ENCODE measurements at regions not wholly inside any gene's neighbourhood (a gene's known extent, or its start where the extent isn't known, plus 50 kb on each side); places are given as distances from the start of the nearest gene placed in this dataset.
"Not testable (repeated sequence)": the region's sequence is repeated elsewhere in the genome, so short reads cannot be mapped to it uniquely, and the experiment has no call there.

DNA sequence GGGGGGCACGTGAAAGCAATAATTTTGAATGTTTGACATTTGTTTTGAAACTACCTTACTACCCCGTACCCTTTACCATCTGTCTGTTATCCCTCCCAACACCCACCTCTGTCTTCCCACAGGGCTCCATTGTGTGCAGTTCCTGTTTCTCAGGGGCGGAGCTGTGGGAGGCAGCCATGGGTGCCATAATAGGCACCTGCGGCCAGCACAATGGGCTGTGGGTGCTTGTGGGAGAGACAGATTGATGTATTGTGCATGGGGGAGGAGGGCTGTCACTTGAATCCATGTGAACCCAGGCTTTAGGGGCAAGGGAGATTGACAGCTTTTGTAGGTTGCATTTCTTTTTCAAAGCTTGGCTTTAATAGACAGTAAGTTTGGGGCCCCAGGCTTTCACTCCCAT lies 122.6 kb upstream of the CXorf66 start:
- no peaks in the 10 kb centered on the region for H3K36me3 ChIP-seq
- no peak overlapping the region for H3K4me3 ChIP-seq
- no peaks in the 10 kb centered on the region for H3K9me3 ChIP-seq
- TF ChIP-seq, protein P1, sequence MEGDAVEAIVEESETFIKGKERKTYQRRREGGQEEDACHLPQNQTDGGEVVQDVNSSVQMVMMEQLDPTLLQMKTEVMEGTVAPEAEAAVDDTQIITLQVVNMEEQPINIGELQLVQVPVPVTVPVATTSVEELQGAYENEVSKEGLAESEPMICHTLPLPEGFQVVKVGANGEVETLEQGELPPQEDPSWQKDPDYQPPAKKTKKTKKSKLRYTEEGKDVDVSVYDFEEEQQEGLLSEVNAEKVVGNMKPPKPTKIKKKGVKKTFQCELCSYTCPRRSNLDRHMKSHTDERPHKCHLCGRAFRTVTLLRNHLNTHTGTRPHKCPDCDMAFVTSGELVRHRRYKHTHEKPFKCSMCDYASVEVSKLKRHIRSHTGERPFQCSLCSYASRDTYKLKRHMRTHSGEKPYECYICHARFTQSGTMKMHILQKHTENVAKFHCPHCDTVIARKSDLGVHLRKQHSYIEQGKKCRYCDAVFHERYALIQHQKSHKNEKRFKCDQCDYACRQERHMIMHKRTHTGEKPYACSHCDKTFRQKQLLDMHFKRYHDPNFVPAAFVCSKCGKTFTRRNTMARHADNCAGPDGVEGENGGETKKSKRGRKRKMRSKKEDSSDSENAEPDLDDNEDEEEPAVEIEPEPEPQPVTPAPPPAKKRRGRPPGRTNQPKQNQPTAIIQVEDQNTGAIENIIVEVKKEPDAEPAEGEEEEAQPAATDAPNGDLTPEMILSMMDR (IDR thresholded peaks at IDR 0.05) = no peak
- intact Hi-C loops (cut with DNase I) = no loop called here
- no peak overlapping the region for H3K27ac ChIP-seq
- DNase-seq (no peak), ATAC-seq (no peak)
- H3K27me3 ChIP-seq = no peaks in the 10 kb centered on the region
- H3K4me1 ChIP-seq = no peaks in the 10 kb centered on the region

GRCh38 chrX:140086691-140087090 lies 121.4 kb upstream of the CXorf66 start:
- no peaks in the 10 kb centered on the region for H3K27me3 ChIP-seq
- intact Hi-C loops (cut with DNase I) = no loop called here
- H3K4me3 ChIP-seq = no peak overlapping the region
- H3K9me3 ChIP-seq = no peaks in the 10 kb centered on the region
- H3K36me3 ChIP-seq = no peaks in the 10 kb centered on the region
- ATAC-seq = no peak
- TF ChIP-seq, protein P1 (IDR thresholded peaks at IDR 0.05) = no peak
- H3K4me1 ChIP-seq = no peaks in the 10 kb centered on the region
- H3K27ac ChIP-seq = no peak overlapping the region
- DNase-seq = no peak

DNA sequence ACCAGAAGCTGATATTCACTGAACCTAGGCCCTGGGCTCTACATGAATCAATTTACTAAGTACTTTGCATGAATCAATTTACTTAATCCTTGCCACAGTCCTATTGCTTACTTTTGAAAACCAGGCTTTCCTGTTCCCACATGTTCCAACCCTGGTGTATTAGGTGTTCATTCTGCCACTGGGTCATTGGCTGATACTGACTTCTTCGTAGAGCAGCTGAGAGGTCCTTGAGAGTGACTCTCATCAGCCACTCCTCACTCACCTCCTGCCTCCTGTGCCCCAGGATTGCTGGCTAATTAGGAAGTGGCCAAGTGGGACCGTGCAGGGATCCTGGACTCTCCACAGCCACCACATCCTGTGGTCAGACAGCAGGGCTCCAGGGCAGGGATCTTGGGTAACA lies 109.5 kb upstream of the CXorf66 start:
- H3K4me1 ChIP-seq; H3K27me3 ChIP-seq; H3K36me3 ChIP-seq; H3K27ac ChIP-seq; H3K9me3 ChIP-seq; H3K4me3 ChIP-seq; DNase-seq; intact Hi-C loops (cut with DNase I): not testable (repeated sequence)
- peak; percentile 63 for ATAC-seq

DNA sequence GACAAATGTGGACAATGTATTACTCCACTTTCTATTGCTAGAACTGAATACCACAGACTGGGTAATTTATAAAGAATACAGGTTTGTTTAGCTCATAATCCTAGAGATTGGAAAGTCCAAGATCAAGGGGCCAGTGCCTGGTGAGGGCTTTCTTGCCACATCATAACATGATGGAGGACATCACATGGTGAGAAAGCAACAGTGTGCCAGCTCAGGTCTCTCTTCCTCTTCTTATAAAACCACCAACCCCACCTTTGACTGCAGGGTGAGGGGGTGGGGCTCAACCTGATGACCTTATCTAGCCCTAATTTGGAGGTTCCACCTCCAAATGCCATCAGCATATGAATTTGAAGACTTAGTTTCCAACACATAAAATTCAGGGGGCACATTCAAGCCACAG lies 105.7 kb upstream of the CXorf66 start:
- no peaks in the 10 kb centered on the region for H3K27me3 ChIP-seq
- H3K27ac ChIP-seq = no peak overlapping the region
- H3K9me3 ChIP-seq = no peaks in the 10 kb centered on the region
- TF ChIP-seq, protein P1 (IDR thresholded peaks at IDR 0.05) = no peak
- H3K4me3 ChIP-seq = no peak overlapping the region
- H3K4me1 ChIP-seq = no peaks in the 10 kb centered on the region
- no peak for DNase-seq
- no peak for ATAC-seq
- no peaks in the 10 kb centered on the region for H3K36me3 ChIP-seq
- intact Hi-C loops (cut with DNase I) = no loop called here

DNA sequence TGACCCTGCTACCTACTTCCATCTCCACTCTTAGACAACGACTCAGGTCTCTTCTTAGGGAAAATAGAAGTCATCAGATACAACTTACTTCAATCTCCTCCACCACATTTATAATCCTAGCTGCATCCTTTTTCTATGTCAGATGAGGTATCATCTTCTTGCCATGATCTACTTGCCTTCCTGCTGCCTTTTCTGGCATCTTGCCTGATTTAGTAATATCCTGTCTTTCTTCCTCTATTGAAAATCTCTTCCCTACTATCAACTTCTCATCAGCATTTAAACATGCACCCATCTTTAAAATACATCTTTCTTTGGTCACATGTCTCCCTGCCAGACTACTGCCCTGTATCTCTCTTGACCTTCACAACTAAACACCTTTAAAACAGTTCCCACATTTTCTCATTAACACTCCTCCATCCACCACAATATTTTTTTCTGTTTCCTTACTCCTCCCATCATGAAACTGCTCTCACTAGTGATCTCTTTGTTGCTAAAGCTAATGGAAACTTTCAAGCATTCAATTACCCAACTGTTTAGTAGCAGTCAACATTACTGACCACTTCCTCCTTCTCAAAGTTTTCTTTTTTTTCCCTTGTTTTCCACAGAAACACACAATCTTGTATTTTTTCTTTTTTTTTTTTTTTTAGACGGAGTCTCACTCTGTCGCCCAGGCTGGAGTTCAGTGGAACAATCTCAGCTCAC lies 100.8 kb upstream of the CXorf66 start:
- ATAC-seq (no peak), DNase-seq (no peak)
- H3K4me1 ChIP-seq = no peaks in the 10 kb centered on the region
- intact Hi-C loops (cut with DNase I) = no loop called here
- H3K9me3 ChIP-seq = no peaks in the 10 kb centered on the region
- no peaks in the 10 kb centered on the region for H3K27me3 ChIP-seq
- no peaks in the 10 kb centered on the region for H3K36me3 ChIP-seq
- TF ChIP-seq, protein P1 (IDR thresholded peaks at IDR 0.05) = no peak
- no peak overlapping the region for H3K27ac ChIP-seq
- no peak overlapping the region for H3K4me3 ChIP-seq

DNA sequence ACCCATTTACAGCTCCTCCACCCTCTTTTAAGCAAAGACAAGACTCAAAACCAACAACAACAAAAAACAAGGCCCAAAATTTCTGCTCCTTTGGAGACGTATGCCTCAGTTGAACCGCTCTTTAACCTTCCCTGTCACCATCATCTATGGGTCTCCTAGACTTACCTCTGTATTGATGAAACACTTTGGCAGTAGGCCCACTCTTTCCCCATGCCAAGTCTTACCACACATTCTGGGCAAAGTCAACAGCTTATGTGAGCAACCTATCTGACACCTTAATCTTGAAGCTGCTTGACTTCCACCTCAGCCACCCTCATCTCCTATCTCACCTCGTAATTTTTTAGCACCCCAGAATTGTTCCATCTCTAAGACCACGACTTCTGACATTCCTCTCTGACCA lies 99.7 kb upstream of the CXorf66 start:
- Histone ChIP-seq H3K4me1 (no peaks in the 10 kb centered on the region), H3K27ac (no peak overlapping the region), H3K27me3 (no peaks in the 10 kb centered on the region), H3K4me3 (no peak overlapping the region), H3K36me3 (no peaks in the 10 kb centered on the region), H3K9me3 (no peaks in the 10 kb centered on the region)
- TF ChIP-seq, protein P1 (IDR thresholded peaks at IDR 0.05) = no peak
- DNase-seq = no peak
- intact Hi-C loops (cut with DNase I) = no loop called here
- ATAC-seq = no peak

Data from upper lobe of right lung (tissue), 1 donor.